GM19467 (cell line): ENCODE measurements at regions not wholly inside any gene's neighbourhood (a gene's known extent, or its start where the extent isn't known, plus 50 kb on each side); places are given as distances from the start of the nearest gene placed in this dataset.
"Not testable (repeated sequence)": the region's sequence is repeated elsewhere in the genome, so short reads cannot be mapped to it uniquely, and the experiment has no call there.

ENCODE experiments used
- ATAC-seq: cut with Tn5 transposase; IDR thresholded peaks from one replicate; pipeline ENCODE4 v1.9.1; 2021; ENCODE audit warnings: mild to moderate bottlenecking, moderate library complexity; ENCODE audit not compliant: unreplicated experiment

DNA sequence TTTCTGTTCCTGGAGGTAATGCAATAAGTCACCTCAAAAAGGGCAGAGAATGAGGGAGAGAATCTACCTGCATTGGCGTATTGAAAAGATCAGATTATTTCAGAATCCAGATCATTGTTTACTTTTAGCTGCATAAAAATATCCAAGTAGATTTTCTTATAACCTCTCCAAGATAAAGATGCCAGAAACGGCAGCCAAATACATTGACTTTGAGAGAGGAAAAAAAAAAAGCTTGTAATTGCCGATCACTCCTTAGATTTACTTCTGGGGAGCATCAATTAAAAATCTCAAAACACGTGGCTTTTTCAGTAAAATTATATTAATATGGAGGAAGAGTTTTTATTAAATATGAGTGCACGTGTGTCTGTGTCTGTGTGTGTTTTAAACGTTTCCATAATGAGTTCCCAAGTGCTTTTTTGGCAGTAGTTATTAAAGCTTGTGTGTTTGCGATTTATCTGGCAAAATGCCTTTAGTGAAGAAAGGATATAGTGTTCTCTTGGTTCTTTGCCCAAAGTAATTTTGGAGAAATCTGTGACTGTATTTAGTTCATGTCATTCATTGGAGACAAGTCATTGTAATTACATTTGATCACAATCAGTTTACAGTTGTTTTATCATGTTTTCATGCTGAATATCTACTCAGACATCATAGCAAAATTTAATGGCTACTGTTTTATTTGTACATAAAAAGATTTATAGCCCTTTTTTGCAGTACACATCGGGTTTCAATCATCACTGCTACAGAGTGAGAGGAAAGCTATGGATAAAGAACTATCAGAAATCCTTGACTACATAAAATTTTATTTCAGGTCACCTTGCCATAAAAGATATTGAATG lies 176.1 kb downstream of the TM9SF2 start:
- ATAC-seq, result no peak

DNA sequence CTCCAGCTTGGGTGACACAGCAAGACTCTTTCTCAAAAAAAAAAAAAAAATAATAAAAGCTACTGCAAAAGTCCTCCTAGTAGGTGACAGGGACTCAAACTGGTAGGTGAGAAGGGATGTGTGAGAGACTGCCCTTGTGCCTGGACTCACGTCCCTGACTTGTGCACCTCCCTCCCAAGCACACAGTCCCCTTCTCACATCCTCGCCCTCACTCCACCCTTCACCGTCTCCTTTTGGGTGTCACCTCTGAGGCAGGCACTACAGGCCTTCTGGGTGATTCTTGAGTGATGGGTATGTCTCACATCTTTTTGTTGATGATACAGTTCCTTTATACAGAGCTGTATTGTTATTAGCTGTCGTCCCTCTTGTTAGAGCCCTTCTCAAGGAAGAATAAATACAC lies 170.5 kb downstream of the TM9SF2 start:
- no peak for ATAC-seq

DNA sequence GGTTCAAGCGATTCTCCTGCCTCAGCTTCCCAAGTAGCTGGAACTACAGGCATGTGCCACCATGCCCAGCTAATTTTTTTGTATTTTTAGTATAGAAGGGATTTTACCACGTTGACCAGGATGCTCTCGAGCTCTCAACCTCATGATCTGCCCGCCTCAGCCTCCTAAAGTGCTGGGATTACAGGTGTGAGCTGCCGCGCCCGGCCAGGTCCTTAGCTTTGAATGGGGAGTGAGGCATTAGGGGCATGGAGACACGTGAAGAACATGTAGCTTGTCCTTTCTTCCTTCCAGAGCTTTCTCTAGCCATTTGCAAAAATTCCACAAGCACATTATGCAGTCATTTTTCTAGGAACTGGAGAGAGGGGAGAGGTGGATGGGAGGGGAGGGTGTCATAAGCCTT lies 167.8 kb downstream of the TM9SF2 start:
- not testable (repeated sequence) for ATAC-seq

DNA sequence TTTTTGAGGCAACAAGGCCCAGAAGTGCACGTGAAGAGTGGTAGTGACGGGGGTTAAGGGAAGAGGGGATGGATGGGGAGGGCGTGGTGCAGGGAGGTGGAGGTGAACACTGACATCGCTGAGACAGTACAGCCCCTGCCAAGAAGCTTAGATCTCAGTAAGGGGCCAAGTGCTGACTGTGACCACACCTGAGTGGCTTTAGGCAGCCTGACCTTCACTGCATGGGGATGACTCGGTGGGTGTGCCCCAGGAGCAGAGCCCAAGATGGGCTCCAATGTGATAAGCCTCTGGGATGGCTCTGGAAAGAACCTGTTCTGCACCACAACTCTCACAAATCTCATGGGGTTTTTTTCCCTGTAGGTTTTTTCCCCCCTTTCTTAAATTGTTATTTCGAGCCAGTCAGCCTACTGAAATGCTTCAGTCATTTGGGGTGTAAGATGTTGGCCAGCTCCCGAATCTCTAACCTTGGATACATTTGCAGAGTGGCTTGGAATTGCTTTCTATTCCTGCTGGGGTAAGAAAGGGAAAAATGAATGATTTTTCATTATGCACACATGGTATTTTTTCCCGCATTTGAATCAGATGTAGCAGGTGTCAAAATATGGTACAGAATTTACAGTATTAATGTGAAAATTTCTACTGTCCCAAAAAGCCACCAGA lies 165.0 kb downstream of the TM9SF2 start:
- ATAC-seq, result no peak

DNA sequence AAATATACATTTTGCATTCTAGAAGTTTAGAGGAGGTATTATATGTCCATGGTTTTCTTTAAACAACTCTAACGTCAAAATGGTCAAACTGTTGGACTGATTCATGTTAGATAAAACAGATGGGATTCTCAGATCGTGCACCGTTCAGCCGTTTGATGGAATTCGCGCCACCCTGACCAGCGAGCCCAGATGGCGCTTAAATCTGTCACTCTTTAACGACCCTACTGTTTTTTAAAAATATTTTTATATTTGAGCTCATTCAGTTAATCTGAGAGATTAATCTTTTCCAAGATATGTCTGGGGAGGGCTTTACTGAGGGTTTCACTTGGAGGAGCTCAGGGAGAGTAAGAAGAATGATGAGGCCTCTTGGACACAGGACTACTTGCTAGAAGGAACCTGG lies 164.4 kb downstream of the TM9SF2 start:
- ATAC-seq, result no peak

DNA sequence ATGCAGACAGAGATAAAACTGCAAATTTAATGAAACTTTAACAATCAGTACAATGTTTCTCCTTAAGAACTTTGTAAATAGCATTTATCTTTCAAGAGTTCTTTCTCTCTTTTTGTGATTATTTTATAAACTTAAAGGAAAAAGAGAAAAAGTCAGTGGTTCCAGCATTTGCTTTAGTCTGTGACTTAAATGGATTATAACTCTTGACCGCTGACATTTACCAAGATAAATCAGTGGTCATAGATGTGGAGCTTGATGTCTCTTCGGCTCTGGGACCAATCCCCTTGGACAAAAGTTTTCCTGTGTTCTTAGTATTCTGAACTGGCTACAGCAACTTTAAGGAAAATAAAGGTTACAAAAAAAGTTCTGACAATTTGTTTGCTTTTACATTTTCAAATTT lies 162.6 kb downstream of the TM9SF2 start:
- ATAC-seq, result no peak

DNA sequence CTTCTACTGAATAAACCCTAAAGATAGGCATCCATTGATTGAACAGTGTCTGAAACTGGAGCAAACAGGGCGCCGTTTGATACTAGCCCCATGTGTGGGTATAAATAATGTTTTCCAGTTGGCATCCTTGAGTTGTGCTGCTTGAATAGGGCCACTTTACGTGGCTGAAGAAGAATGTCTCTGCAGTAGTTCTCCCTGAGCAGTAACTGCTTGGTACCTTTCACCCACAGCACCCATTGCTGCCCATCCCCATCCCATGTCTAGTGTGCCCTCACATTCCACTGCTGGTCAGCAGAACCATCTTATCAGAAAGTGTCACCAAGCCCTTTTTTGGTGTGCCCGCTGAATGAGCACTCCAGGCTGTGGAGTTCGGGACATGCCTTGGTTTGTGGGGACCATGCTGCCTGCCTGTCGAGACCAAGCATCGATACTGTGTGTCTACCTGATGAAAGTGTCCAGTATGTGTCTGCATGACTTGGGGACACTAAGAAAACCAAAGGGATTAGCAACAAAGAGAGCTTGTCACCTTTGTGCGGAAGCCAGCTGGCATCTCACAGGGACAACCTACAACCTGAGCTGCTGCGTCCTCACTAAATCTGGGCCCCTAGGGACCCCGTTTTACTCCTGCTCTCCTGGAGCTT lies 162.0 kb downstream of the TM9SF2 start:
- no peak for ATAC-seq

DNA sequence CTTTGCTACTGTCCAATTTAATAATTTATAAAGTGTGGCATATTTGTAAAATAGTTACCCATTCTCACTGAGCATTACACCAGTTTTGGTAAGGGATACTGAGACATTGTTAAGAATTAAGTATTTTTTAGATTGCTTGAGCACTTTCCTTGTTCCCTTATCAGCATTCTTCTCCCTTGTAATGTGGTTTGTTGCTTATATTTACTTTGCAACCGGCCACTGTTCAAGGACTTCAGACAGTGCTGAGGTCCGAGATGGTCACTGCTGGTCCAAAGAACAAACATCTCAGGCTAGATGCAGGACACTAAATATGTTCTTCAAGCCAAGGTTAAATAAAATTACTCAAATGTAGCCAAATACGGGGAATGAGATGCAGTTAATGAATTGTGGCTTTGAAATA lies 161.4 kb downstream of the TM9SF2 start:
- ATAC-seq, result no peak

DNA sequence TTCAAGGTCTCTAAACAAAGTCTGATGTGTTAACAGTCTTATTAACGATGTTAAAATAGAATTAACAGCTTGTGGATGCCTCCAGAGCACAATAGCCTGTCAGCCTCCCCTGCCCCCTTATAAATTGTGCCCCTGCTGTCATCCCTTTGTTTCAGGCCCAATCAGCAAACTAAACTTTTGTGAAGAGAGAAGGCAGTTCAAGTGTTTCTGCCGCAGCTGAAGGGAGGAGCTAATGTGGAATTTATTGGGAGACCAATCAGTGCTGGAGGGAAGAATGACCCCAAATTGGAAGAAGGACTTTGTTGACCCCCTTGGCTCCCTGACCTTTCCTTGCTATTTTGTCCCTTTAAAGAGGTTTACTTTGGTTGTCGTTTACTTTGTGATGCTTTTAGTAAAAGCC lies 160.5 kb downstream of the TM9SF2 start:
- no peak for ATAC-seq

DNA sequence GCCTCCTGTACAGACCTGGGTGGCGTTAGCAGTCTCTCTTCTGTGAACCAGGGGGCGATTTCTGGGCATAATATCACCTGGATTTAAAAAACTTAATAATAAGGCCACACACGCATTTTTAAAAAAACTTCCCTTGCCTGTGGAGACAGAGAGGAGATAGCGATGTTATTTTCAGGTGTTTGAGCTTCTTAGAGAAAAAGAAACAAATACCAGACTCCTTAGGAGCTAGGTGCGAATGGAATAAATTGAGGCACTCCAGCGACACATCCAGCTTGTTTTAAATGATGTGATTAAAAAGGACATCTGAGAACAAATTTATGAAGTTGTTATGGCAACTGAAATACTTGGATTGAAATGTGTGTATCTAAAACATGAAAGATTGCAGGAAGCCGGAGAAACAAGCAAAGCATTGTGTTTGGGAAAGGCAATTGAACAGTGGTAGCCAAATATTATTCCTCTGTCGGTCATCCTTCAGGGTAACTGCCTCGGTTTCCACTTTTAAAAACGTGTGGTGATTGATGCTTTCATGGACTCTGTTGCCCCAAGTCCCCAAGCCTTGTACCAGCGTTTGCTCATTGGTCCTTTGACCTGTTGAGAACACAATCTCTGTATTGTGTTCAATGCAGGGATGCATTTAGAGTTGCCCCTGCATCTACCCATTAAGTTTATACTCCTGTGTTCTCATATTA lies 158.7 kb downstream of the TM9SF2 start:
- no peak for ATAC-seq

DNA sequence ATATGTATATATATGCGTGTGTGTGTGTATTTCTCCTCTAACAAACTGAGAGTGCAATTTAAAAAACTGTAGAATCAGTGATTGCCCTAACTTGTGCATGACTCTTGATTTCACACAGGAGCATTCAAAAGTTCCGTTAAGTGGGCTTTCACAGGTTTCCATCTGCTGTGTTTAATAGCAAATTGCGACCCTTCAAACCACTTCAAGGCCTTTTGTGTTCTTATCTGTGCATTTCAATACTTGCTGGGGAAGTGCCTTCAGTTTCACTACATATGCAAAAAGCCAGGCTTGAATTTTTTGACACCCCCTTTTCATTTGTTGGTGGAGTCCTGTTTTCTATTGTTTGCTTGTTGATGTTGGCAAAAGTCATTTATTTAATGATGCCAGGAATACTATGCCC lies 158.0 kb downstream of the TM9SF2 start:
- ATAC-seq, result no peak

DNA sequence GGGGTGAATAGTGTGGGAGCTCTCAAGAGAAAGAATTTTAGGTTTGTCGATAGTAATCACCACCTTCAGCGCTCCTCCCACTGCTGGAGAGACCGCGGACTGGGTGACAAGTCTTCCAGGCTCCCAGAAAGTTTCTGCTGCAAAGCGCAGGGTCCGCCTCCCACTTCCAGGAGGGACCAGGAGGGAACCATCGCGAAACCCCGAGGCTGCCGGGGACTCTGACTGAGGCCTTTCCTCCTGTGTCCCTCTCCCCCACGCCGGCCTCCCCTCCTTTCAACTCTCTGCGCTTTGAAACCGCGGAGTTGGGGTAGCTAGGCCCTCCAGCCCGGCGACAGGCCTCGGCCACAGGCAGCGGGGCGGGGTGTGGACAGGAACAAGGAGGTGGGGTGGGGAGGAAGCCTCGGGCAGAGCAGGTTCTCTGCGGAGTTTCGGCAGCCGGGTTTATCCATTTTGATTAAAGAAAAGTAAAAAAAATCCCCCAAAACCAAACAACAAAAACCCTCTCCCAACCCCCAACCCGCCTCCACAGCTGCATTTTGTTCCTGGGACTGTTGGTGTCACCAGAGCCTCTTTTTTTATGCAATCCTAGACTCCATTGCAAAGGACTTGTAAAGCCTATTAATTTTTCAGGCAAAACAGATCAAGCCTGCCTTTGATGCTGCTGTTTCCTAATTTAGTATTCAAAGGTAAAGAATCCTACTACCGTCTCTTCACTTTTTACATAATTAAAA lies 157.2 kb downstream of the TM9SF2 start:
- peak; percentile 45 for ATAC-seq

DNA sequence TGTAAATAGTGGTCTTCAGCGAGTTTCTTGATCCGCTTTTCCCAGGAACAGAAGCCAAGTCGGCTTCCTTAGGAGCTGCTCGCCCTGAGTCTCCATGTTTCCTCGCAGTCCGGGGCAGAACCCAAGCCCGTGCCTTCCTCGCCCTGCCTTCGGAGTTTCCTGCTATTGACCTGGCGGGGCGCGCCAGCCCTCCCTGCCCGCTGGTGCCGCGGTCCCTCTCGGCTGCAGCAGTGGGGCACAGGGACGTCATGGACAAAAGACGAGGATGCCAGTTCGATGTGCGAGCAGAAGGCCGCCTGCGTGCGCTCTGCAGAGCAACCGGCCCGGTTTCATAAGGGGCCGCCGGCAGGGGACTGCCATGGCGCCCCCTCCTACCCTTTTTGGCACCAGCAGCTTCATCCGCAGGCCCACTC lies 156.6 kb downstream of the TM9SF2 start:
- ATAC-seq, result no peak

DNA sequence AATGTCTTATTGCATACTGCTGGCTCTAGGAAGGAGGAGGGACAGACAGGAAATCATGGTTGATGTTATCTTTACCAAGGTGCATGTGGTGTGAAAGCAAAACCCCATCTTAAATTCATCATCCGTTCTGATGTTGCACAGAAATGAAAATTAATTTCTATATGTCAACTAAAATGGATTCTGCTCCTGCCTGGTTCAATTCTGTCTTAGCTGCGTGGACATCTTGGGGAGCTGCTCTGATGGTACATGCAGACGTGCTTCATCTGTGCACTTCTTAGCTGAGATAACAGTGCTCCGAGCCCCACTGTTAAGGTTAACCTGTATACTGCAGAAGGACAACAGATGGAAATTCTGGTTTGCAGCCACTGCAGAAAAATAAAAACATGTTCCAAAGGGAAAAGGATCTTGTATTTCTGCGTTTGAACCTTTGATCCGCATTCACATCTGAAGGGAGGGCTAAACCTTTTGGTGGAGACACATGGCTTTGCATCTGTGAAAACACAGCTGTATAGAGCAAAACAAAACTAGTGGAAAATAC lies 155.6 kb downstream of the TM9SF2 start:
- ATAC-seq, result no peak

DNA sequence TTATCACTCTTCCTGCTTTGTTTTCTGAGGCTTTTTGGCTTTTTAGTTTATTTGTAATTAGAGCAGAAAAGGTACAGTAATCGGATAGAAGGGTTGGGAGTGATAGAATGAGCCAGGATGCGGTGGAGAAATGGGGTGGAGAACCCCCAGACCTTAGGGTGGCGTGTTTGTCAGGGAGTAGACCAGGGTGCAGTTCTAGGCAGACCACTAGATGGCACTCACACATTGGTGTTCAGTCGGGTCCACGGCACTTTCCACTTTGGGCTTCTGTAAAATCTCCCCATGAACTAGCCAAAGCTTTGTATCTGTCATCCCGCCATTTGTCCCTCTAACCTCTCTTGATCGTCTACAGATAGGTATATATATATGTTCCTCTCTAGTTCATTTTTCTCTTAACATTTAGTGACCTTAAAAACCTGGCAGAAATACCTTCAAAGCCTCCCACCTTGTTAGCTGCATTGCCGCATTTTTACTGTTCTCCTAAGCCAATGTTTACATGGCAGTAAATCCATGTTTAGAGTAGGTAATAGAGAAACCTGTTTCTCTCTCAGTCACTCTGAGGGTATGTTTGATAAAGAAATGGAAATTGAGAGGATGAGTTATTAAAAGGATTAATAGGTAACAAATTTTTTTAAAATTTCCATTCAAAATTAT lies 154.9 kb downstream of the TM9SF2 start:
- peak; percentile 70 for ATAC-seq

DNA sequence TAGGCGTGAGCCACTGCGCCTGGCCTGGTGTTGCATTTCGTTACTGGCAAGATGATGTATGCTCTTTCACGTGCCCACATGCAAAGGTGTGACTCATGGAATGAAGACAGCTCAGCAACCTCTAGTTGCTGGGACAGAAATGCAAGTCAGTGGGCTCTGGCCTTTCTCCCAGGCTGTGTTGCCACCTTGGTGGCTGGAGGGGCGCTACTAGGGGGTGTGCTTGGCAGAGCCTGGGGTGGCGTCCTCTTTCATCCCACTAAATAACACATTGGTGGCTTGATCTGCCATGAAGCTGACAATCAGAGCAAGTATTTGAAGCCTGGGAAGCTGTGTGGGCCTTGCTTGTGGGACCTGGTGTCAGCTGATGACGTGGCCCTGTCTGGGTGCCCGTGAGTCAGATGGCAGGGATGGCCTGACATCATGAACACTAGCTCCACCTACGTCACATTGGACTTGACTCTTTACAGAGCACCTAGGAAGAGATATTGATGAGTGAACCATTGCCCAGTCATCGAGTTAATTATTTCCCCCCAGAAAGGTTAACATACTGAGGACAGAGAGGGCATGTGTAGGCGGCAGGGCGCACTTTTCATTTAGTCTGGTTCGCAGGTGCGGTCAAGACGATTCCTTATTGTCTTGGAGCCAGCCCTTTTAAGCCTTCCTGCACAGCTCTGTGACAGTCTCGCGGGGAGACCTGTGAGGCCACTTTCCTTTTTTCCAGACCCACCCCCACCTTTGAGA lies 154.2 kb downstream of the TM9SF2 start:
- ATAC-seq, result no peak

DNA sequence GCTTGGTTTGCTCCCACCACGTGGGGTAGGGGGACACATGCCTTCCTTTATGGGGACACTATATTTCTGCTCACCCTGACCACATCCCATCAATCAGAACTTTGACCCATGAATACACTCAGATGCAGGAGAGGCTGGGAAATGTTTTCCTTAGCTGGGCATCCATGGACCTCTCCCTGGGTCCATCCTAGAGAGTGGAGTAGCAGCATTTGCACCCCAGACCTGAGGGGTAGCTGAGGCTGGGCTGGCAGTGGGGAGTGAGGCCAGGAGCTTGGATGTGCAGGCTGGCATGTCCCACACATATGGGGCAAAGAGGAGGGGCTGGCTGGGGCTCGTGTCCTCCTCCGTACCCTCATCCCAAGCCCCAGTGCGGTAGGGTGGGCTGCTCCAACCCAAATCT lies 152.8 kb downstream of the TM9SF2 start:
- ATAC-seq, result no peak

DNA sequence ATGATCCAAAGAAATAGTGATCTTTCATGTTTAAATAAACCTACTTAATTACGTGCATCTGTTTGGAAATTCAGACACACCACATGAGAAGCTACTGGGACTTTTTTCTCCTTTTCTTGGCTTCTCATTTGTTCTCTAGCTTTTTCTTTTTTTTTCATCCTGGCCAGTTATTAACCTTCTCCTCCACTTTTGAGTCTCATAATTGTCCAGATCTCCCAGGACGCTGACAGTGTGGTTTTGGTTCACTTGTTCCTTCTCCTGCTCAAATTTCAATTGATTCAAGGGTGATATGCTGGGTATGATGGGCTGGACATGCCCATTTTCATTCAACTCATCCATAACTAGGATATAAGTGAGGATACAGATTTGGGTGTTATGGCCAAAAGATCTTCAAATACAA lies 152.3 kb downstream of the TM9SF2 start:
- no peak for ATAC-seq

DNA sequence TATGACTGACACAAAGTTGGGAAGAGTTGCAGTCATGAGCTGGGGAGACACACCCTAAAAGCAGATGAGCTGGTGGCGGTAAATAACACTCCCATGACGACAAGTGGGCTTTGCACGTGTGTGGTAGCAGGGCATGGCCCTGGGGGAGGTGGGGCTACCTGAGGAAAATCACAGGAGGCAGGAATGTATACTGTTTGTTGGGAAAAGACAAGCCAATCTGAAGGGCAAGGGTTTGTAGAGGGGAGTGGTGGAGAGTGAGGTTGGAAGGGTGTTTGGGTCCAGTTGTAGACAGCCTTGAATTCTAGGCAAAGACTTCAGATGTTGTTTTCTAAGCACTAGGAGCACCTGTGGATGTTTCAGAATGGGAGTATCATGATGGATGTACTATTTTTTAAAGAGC lies 151.6 kb downstream of the TM9SF2 start:
- ATAC-seq, result no peak
